ENCODE measurements at regions not wholly inside any gene's neighbourhood (a gene's known extent, or its start where the extent isn't known, plus 50 kb on each side); places are given as distances from the start of the nearest gene placed in this dataset.

DNA sequence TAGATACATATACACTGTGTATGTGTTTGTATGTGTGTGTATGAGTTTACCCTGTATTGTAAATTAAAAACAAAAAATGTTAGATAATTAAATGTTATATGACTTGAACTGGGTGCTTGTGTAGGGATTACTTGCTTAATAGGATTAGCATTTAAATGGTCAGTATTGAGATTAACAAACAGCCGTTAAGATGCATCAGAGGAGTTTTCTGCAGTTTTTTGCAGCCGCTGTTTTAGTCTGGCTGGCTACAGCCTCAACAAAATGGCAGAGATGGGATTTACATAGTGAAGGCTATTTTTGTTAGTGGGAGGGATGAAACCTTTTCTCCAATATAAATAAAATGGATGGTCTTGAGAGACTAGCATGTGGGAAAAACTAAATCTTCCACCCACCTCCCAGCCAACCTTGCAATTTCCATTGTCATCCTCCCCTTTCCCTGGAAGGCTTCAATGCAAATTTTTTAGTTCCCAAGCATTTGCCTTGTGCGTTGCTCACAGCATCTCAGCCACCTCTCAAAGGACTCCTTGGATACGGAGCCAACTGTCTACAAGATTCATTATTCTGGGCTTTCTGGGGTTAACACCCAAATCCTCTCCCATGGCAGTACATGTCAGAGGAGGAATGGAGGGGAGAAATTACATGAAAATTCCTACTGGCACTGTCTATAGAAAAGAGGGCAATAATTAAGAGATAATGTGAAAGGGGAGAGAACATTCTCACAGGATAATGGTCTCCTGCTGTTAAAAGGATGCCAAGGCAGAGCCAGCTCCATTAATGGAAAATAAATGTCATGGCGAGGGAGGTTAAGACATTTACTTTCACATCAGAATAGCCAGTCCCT lies 351.9 kb downstream of the CDH2 start:
- Histone ChIP-seq H3K9me2 (ENCODE audit: insufficient read depth) (no peaks in the 10 kb centered on the region), H3K4me2 (no peak overlapping the region), H3K79me2 (ENCODE audit: low read depth) (no peaks in the 10 kb centered on the region), H3K27ac (no peak overlapping the region), H3F3A (ENCODE audit: insufficient read depth, low read depth) (no peaks in the 10 kb centered on the region), H3K4me1 (replicated peaks; ENCODE audit: insufficient read depth) (no peaks in the 10 kb centered on the region), H3K4me3 (no peak overlapping the region), H2AFZ (no peak overlapping the region), H3K9me3 (ENCODE audit: insufficient read depth, low read depth) (no peaks in the 10 kb centered on the region), H3K36me3 (ENCODE audit: low read depth) (no peaks in the 10 kb centered on the region), H3K27me3 (ENCODE audit: insufficient read depth, low read depth) (no peaks in the 10 kb centered on the region), H4K20me1 (ENCODE audit: insufficient read depth) (no peaks in the 10 kb centered on the region)
- POLR2A ChIA-PET (ENCODE audit: unreplicated experiment) = no interaction called here
- TF ChIP-seq, protein P1, sequence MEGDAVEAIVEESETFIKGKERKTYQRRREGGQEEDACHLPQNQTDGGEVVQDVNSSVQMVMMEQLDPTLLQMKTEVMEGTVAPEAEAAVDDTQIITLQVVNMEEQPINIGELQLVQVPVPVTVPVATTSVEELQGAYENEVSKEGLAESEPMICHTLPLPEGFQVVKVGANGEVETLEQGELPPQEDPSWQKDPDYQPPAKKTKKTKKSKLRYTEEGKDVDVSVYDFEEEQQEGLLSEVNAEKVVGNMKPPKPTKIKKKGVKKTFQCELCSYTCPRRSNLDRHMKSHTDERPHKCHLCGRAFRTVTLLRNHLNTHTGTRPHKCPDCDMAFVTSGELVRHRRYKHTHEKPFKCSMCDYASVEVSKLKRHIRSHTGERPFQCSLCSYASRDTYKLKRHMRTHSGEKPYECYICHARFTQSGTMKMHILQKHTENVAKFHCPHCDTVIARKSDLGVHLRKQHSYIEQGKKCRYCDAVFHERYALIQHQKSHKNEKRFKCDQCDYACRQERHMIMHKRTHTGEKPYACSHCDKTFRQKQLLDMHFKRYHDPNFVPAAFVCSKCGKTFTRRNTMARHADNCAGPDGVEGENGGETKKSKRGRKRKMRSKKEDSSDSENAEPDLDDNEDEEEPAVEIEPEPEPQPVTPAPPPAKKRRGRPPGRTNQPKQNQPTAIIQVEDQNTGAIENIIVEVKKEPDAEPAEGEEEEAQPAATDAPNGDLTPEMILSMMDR (conservative IDR thresholded peaks at IDR 0.05) = no peak
- no peak for TF ChIP-seq EZH2 (IDR thresholded peaks at IDR 0.05; ENCODE audit: low read depth)
- BruUV-seq (replicated peaks) = no TSS peak
- DNase-seq = no peak
- intact Hi-C loops (cut with micrococcal nuclease; ENCODE audit: unreplicated experiment) = no loop called here
- CTCF ChIA-PET = no interaction called here

DNA sequence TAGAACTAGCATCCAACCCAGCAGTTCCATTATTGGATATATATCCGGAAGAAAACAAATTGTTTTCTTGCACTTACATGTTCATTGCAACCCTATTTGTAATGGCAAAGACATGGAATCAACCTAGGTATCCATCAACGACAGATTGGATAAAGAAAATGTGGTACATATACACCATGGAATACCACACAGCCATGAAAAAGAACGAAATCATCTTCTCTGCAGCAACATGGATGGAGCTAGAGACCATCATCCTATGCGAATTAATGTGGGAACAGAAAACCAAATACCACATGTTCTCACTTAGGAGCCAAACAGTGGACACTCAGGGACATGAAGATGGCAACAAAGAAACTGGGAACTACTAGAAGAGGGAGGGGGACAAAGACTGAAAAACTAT lies 352.7 kb downstream of the CDH2 start:
- intact Hi-C loops (cut with micrococcal nuclease; ENCODE audit: unreplicated experiment) = no loop called here
- BruUV-seq (replicated peaks) = no TSS peak
- Histone ChIP-seq H3K36me3 (ENCODE audit: low read depth) (no peaks in the 10 kb centered on the region), H3K9me2 (ENCODE audit: insufficient read depth) (no peaks in the 10 kb centered on the region), H3K4me2 (no peak overlapping the region), H2AFZ (no peak overlapping the region), H4K20me1 (ENCODE audit: insufficient read depth) (no peaks in the 10 kb centered on the region), H3K4me1 (replicated peaks; ENCODE audit: insufficient read depth) (no peaks in the 10 kb centered on the region), H3K27me3 (ENCODE audit: insufficient read depth, low read depth) (no peaks in the 10 kb centered on the region), H3K27ac (no peak overlapping the region), H3K9me3 (ENCODE audit: insufficient read depth, low read depth) (no peaks in the 10 kb centered on the region), H3K4me3 (no peak overlapping the region), H3F3A (ENCODE audit: insufficient read depth, low read depth) (no peaks in the 10 kb centered on the region), H3K79me2 (ENCODE audit: low read depth) (no peaks in the 10 kb centered on the region)
- no peak for DNase-seq
- no peak for TF ChIP-seq EZH2 (IDR thresholded peaks at IDR 0.05; ENCODE audit: low read depth)
- TF ChIP-seq, protein P1 (conservative IDR thresholded peaks at IDR 0.05) = no peak
- CTCF ChIA-PET = no interaction called here
- POLR2A ChIA-PET (ENCODE audit: unreplicated experiment) = no interaction called here

DNA sequence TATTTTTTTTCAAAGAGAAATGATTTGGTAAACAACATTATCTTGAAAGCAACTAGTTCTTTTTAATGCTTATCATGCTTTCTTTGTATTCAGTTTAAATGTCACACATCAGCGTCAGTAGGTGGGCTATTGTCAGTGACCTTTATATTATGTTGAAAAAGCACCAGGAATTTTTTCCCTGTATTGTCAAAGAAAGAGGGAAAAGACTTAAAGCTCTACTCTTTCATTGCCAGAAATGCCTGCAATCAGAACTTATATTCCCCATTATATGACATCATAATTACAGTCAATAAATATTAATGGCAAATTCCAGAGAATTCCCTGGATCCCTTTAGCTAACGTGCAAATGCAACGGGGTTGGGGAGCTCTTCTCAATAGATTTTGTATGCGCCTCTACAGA lies 353.9 kb downstream of the CDH2 start:
- CTCF ChIA-PET = no interaction called here
- POLR2A ChIA-PET (ENCODE audit: unreplicated experiment) = no interaction called here
- no peaks in the 10 kb centered on the region for H4K20me1 ChIP-seq (ENCODE audit: insufficient read depth)
- no peaks in the 10 kb centered on the region for H3K9me2 ChIP-seq (ENCODE audit: insufficient read depth)
- no peaks in the 10 kb centered on the region for H3K79me2 ChIP-seq (ENCODE audit: low read depth)
- H3F3A ChIP-seq (ENCODE audit: insufficient read depth, low read depth) = no peaks in the 10 kb centered on the region
- DNase-seq = no peak
- no peak overlapping the region for H2AFZ ChIP-seq
- H3K4me2 ChIP-seq = no peak overlapping the region
- H3K36me3 ChIP-seq (ENCODE audit: low read depth) = no peaks in the 10 kb centered on the region
- BruUV-seq (replicated peaks) = no TSS peak
- TF ChIP-seq EZH2 (IDR thresholded peaks at IDR 0.05; ENCODE audit: low read depth) = no peak
- TF ChIP-seq, protein P1 (conservative IDR thresholded peaks at IDR 0.05) = no peak
- H3K4me1 ChIP-seq (replicated peaks; ENCODE audit: insufficient read depth) = no peaks in the 10 kb centered on the region
- intact Hi-C loops (cut with micrococcal nuclease; ENCODE audit: unreplicated experiment) = no loop called here
- H3K4me3 ChIP-seq = no peak overlapping the region
- H3K27ac ChIP-seq = no peak overlapping the region
- no peaks in the 10 kb centered on the region for H3K27me3 ChIP-seq (ENCODE audit: insufficient read depth, low read depth)
- no peaks in the 10 kb centered on the region for H3K9me3 ChIP-seq (ENCODE audit: insufficient read depth, low read depth)

Data from PC-9 (cell line).